Endometrial microvascular endothelial cells (primary cell): ENCODE measurements at regions not wholly inside any gene's neighbourhood (a gene's known extent, or its start where the extent isn't known, plus 50 kb on each side); places are given as distances from the start of the nearest gene placed in this dataset.
"Not testable (repeated sequence)": the region's sequence is repeated elsewhere in the genome, so short reads cannot be mapped to it uniquely, and the experiment has no call there.

Source experiments
- in situ Hi-C: cut with HindIII; loops from 2 replicates; pipeline ENCODE4 v1.10.0; 2017; ENCODE audit warnings: low sequenced_read_pairs, low pct_unique_long_range_greater_than_20kb; ENCODE audit errors: inconsistent ontology term

- in situ Hi-C loops: not testable (repeated sequence)
Observed at GRCh38 chr3:102366116-102366515, 68.7 kb upstream of the ZPLD1 start.

GRCh38 chr3:102374863-102375634 lies 59.8 kb upstream of the ZPLD1 start:
- in situ Hi-C loops: no loop called here

- in situ Hi-C loops: no loop called here
Observed at GRCh38 chr3:102378216-102378615, 56.6 kb upstream of the ZPLD1 start.

- in situ Hi-C loops: not testable (repeated sequence)
Observed at GRCh38 chr3:102382201-102382600, 52.6 kb upstream of the ZPLD1 start.
